HepG2 (cell line): ENCODE measurements at regions not wholly inside any gene's neighbourhood (a gene's known extent, or its start where the extent isn't known, plus 50 kb on each side); places are given as distances from the start of the nearest gene placed in this dataset.
A peak's percentile ranks its signal among the peaks of the same experiment; 100 is the strongest.

Experiments used
- ATAC-seq: fragments of 200-7000 bp; cut with Tn5 transposase; 3 replicates; pipeline ENCODE4 v1.9.1; 2020; ENCODE audit warnings: mild to moderate bottlenecking, moderate library complexity
- BruUV-seq: library from RNA; stranded (reverse); fragments of 400-500 nt; replicated peaks from 2 replicates; lab custom pipeline; 2021; lab: Mats Ljungman, UMichigan
- CTCF ChIA-PET: fragments of 300-600 bp; formaldehyde crosslinking; extraction: SDS; loops from one replicate; lab custom pipeline; 2021; ENCODE audit warnings: low total read pairs, inconsistent platforms, low intra/inter-chr PET ratio; lab: Yijun Ruan, JAX
- POLR2A ChIA-PET: fragments of 350-600 bp; sonication (Branson Sonifier 250); formaldehyde crosslinking; loops from one replicate; lab custom pipeline; 2020; ENCODE audit warnings: antibody characterized with exemption, inconsistent platforms; lab: Yijun Ruan, JAX
- DNase-seq: peaks from one replicate; pipeline ENCODE4 v3.0.0-alpha.2; 2015; ENCODE audit warnings: low spot score
- FAIRE-seq: peaks from 3 replicates; lab custom pipeline; 2011; peaks lifted over from hg19 to GRCh38; lab: Jason Lieb, UNC
- H2AFZ ChIP-seq: one replicate; pipeline ENCODE4 v1.6.1; 2011; ENCODE audit warnings: low read length, inconsistent platforms
- H3K27ac ChIP-seq: fragments of 300-600 bp; 3 replicates; pipeline ENCODE4 v1.8.0; 2011; ENCODE audit warnings: mixed run types, mild to moderate bottlenecking, mixed read lengths, low read length, inconsistent platforms; ENCODE audit not compliant: insufficient read depth; ENCODE audit errors: extremely low read length
- H3K27me3 ChIP-seq, 2 experiments: fragments of 200-600 bp in 1 of 2; 2 replicates in 1 of 2; 3 replicates in 1 of 2; pipeline versions ENCODE4 v1.6.0 to v1.8.0; 2011; ENCODE audit warnings: low read length in 2 of 2, mild to moderate bottlenecking in 2 of 2, moderate library complexity in 2 of 2, inconsistent platforms in 1 of 2; ENCODE audit not compliant: insufficient read depth in 2 of 2, control insufficient read depth in 1 of 2
- H3K36me3 ChIP-seq, 2 experiments: fragments of 200-600 bp in 1 of 2; replicated peaks in 1 of 2; 2 replicates in 1 of 2; 3 replicates in 1 of 2; pipeline versions ENCODE4 v1.5.1 to v1.8.0; 2011; ENCODE audit warnings: low read length in 2 of 2, inconsistent platforms in 1 of 2; ENCODE audit not compliant: insufficient read depth in 2 of 2, control insufficient read depth in 1 of 2
- H3K4me1 ChIP-seq: 2 replicates; pipeline ENCODE4 v1.5.1; 2012; ENCODE audit warnings: low read length, inconsistent platforms; ENCODE audit not compliant: insufficient read depth
- H3K4me2 ChIP-seq: 2 replicates; pipeline ENCODE4 v1.6.0; 2011; ENCODE audit warnings: low read depth, low read length, inconsistent platforms
- H3K4me3 ChIP-seq, 3 experiments: fragments of 200-600 bp in 1 of 3; sonication (generic), shearing (Covaris generic) in 1 of 3; replicated peaks in 1 of 3; 2 replicates each; pipeline ENCODE4 v1.5.1; 2011 to 2016; ENCODE audit warnings: low read length in 3 of 3, inconsistent platforms in 2 of 3, low read depth in 2 of 3, mild to moderate bottlenecking in 2 of 3, control low read depth in 1 of 3, mixed read lengths in 1 of 3; ENCODE audit not compliant: insufficient read depth in 1 of 3
- H3K79me2 ChIP-seq: one replicate; pipeline ENCODE4 v1.6.1; 2011; ENCODE audit warnings: low read length, inconsistent platforms; ENCODE audit not compliant: insufficient read depth
- H3K9ac ChIP-seq: 2 replicates; pipeline ENCODE4 v1.6.0; 2011; ENCODE audit warnings: mild to moderate bottlenecking, low read depth, low read length, inconsistent platforms; ENCODE audit not compliant: insufficient read depth
- H3K9me3 ChIP-seq: 2 replicates; pipeline ENCODE4 v1.5.1; 2012; ENCODE audit warnings: mild to moderate bottlenecking, low read length
- H4K20me1 ChIP-seq: 2 replicates; pipeline ENCODE4 v1.6.0; 2011; ENCODE audit warnings: inconsistent platforms, mild to moderate bottlenecking, low read length, moderate library complexity; ENCODE audit not compliant: insufficient read depth
- DPF2 ChIP-seq: sonication (generic); formaldehyde crosslinking; IDR thresholded peaks from 2 replicates; pipeline ENCODE4 v1.4.0; 2020; ENCODE audit warnings: mild to moderate bottlenecking, low read depth, missing genetic modification reagents, borderline replicate concordance
- HNF4G ChIP-seq, 2 experiments: sonication (generic) in 1 of 2; formaldehyde crosslinking in 1 of 2; IDR thresholded peaks; 2 replicates each; pipeline versions ENCODE4 v1.4.0 to v1.6.1; 2011 to 2020; ENCODE audit warnings: borderline replicate concordance in 2 of 2, low read depth in 2 of 2, mild to moderate bottlenecking in 2 of 2, low read length in 1 of 2, missing genetic modification reagents in 1 of 2, moderate library complexity in 1 of 2
- IKZF1 ChIP-seq: fragments of 450-650 bp; IDR thresholded peaks from 2 replicates; pipeline ENCODE4 v1.7.1; 2016
- KDM5A ChIP-seq: fragments of 200-600 bp; sonication (generic); IDR thresholded peaks from 2 replicates; pipeline ENCODE4 v1.7.0; 2018; ENCODE audit warnings: antibody characterized with exemption, mild to moderate bottlenecking, low read length, borderline replicate concordance
- KMT2B ChIP-seq: IDR thresholded peaks from 2 replicates; pipeline ENCODE4 v1.6.1; 2016; ENCODE audit warnings: missing genetic modification reagents, missing compliant biosample characterization
- SUZ12 ChIP-seq: fragments of 150-350 bp; IDR thresholded peaks from 2 replicates; pipeline ENCODE4 v1.6.1; 2014; ENCODE audit warnings: low read depth, low read length
- ZNF446 ChIP-seq: sonication (generic); formaldehyde crosslinking; IDR thresholded peaks from 2 replicates; pipeline ENCODE4 v1.5.0; 2020; ENCODE audit warnings: mild to moderate bottlenecking, missing genetic modification reagents
- ZSCAN25 ChIP-seq: sonication (generic); formaldehyde crosslinking; IDR thresholded peaks from 2 replicates; pipeline ENCODE4 v1.8.0; 2022; ENCODE audit warnings: mild to moderate bottlenecking, missing genetic modification reagents
- WGBS: methylation state at CpG from one replicate; pipeline ENCODE4 v1.1.6; 2017; ENCODE audit warnings: low lambda C conversion rate; 5-methylcytosine and 5-hydroxymethylcytosine counted together
- in situ Hi-C: cut with HindIII; loops from 2 replicates; pipeline ENCODE4 v1.10.0; 2017; ENCODE audit warnings: low pct_unique_long_range_greater_than_20kb; ENCODE audit not compliant: extremely low pct_ligation_motif_present
- intact Hi-C: fragments of 100-400 bp; cut with micrococcal nuclease; formaldehyde crosslinking; loops from one replicate; pipeline ENCODE4 v1.10.0; 2022; ENCODE audit not compliant: unreplicated experiment
- TF ChIP-seq, protein P1 (sequence below): sonication (generic); formaldehyde crosslinking; IDR thresholded peaks from 2 replicates; pipeline ENCODE4 v1.8.0; 2022; ENCODE audit warnings: missing genetic modification reagents, mild to moderate bottlenecking, inconsistent platforms, borderline replicate concordance
- TF ChIP-seq, protein P2 (sequence below): sonication (generic); formaldehyde crosslinking; conservative IDR thresholded peaks from 2 replicates; pipeline ENCODE4 v1.8.1; 2023; ENCODE audit warnings: missing genetic modification reagents
- TF ChIP-seq, protein P3 (sequence below): sonication (generic); formaldehyde crosslinking; IDR thresholded peaks from 2 replicates; pipeline ENCODE4 v1.5.0; 2020; ENCODE audit warnings: missing genetic modification reagents
- TF ChIP-seq, protein P4 (sequence below): sonication (generic); formaldehyde crosslinking; IDR thresholded peaks from 2 replicates; pipeline ENCODE4 v1.4.0; 2020; ENCODE audit warnings: missing genetic modification reagents
- TF ChIP-seq, protein P5 (sequence below): sonication (generic); formaldehyde crosslinking; IDR thresholded peaks from 2 replicates; pipeline ENCODE4 v1.8.1; 2023; ENCODE audit warnings: mild to moderate bottlenecking, inconsistent platforms, moderate library complexity, missing genetic modification reagents, borderline replicate concordance
- TF ChIP-seq, protein P6 (sequence below): sonication (generic); formaldehyde crosslinking; IDR thresholded peaks from 2 replicates; pipeline ENCODE4 v1.4.0; 2020; ENCODE audit warnings: missing genetic modification reagents; ENCODE audit errors: not compliant biosample characterization

DNA sequence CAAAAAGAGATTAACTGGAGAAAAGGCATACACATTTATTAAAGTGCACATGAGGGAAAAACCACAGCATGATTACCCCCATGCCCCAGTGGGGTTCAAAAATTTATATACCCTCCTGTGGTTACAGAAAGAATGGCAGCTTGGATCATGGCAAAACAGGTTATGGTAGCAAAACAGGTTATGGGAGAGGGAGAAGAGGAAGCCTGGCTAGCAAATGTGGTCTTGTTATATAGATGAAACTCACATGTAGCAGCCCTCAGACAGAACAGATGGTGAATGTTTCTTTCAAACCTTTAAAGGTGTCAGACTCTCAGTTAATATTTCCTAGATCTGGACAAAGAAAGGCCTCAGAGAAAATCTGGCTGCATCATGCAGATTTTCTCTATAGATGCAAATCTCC, 178.2 kb upstream of the ZC3H15 start (continued):
- TF ChIP-seq, protein P1, sequence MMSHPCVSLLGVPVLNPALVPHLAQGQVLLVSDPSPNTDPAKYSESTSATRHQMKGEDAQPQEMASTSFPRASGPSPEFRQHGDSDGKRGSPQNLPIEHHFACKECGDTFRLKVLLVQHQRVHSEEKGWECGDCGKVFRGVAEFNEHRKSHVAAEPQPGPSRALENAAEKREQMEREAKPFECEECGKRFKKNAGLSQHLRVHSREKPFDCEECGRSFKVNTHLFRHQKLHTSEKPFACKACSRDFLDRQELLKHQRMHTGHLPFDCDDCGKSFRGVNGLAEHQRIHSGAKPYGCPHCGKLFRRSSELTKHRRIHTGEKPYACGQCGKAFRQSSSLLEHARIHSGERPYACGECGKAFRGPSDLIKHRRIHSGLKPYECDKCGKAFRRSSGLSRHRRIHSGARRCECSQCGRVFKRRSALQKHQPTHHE (CRISPR knock-in tag): no peak
- no peak for TF ChIP-seq IKZF1
- TF ChIP-seq, protein P2, sequence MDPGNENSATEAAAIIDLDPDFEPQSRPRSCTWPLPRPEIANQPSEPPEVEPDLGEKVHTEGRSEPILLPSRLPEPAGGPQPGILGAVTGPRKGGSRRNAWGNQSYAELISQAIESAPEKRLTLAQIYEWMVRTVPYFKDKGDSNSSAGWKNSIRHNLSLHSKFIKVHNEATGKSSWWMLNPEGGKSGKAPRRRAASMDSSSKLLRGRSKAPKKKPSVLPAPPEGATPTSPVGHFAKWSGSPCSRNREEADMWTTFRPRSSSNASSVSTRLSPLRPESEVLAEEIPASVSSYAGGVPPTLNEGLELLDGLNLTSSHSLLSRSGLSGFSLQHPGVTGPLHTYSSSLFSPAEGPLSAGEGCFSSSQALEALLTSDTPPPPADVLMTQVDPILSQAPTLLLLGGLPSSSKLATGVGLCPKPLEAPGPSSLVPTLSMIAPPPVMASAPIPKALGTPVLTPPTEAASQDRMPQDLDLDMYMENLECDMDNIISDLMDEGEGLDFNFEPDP (CRISPR knock-in tag): 0 out of 2 replicates have a peak, but pooled peaks have one; percentile 33
- TF ChIP-seq, protein P3, sequence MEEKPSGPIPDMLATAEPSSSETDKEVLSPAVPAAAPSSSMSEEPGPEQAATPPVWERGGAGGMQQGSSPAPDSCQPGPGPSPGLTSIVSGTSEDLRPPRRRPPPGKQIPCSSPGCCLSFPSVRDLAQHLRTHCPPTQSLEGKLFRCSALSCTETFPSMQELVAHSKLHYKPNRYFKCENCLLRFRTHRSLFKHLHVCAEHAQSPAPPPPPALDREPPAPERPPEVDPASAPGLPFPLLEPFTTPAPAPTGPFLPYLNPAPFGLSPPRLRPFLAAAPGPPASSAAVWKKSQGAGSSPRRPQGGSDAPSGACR (CRISPR knock-in tag): 0 out of 2 replicates have a peak, but pooled peaks have one; percentile 43
- no peak for TF ChIP-seq KDM5A
- TF ChIP-seq, protein P4, sequence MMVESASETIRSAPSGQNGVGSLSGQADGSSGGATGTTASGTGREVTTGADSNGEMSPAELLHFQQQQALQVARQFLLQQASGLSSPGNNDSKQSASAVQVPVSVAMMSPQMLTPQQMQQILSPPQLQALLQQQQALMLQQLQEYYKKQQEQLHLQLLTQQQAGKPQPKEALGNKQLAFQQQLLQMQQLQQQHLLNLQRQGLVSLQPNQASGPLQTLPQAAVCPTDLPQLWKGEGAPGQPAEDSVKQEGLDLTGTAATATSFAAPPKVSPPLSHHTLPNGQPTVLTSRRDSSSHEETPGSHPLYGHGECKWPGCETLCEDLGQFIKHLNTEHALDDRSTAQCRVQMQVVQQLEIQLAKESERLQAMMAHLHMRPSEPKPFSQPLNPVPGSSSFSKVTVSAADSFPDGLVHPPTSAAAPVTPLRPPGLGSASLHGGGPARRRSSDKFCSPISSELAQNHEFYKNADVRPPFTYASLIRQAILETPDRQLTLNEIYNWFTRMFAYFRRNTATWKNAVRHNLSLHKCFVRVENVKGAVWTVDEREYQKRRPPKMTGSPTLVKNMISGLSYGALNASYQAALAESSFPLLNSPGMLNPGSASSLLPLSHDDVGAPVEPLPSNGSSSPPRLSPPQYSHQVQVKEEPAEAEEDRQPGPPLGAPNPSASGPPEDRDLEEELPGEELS: no peak
- no peak for TF ChIP-seq ZSCAN25 (CRISPR knock-in tag)
- TF ChIP-seq, all 625 proteins: peak for 4

DNA sequence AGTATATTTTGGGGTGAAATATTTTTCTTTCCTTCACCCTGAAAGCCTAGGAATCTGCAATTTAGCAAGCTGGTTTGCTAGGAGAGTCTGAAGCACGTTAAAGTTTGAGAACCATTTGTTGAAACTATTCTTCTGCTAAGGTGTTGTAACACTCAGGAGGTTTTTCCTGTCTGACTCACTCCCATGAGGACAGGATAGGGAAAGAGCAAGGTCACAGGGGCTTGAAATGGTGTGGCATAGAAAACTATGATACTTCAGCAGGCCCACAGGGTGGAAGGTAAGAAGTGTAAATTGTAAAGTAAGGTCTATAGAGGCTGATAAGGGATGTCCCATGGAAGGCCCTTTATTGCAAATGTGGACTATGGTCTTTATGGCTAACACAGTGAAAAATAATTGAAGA, 177.7 kb upstream of the ZC3H15 start:
- H4K20me1 ChIP-seq: no peaks in the 10 kb centered on the region
- no peaks in the 10 kb centered on the region for H3K27me3 ChIP-seq
- ATAC-seq (peak; percentile 94), DNase-seq (peak; percentile 88), FAIRE-seq (peak; percentile 51)
- no peak overlapping the region for H2AFZ ChIP-seq
- CTCF ChIA-PET: no interaction called here
- H3K36me3 ChIP-seq: no peaks in the 10 kb centered on the region
- in situ Hi-C loops: no loop called here
- no TSS peak for BruUV-seq
- H3K79me2 ChIP-seq: no peaks in the 10 kb centered on the region
- H3K9ac ChIP-seq: no peak overlapping the region
- POLR2A ChIA-PET: interaction anchor here (1.0 to 1.4 kb wide), 2 partner anchors 75 to 177 kb away, joined by 3 to 4 read pairs; partner anchors contain the start of gene ZC3H15
- peak overlapping the region; percentile 49 for H3K27ac ChIP-seq
- peaks cover 9% of the 10 kb centered on the region for H3K9me3 ChIP-seq
- intact Hi-C loops: no loop called here
- no peak overlapping the region for H3K4me3 ChIP-seq
- H3K4me1 ChIP-seq: peaks cover 36% of the 10 kb centered on the region
- 3% methylated on average over 1 of the region's 1 CpG for WGBS
- H3K4me2 ChIP-seq: peak overlapping the region; percentile 37
- TF ChIP-seq HNF4G (IDR thresholded peaks at IDR 0.05; ENCODE audit: borderline replicate concordance, low read depth, low read length): no peak
- no peak for TF ChIP-seq HNF4G (CRISPR knock-in tag; IDR thresholded peaks at IDR 0.05; ENCODE audit: borderline replicate concordance, low read depth)
- TF ChIP-seq SUZ12: no peak
- TF ChIP-seq, protein P5, sequence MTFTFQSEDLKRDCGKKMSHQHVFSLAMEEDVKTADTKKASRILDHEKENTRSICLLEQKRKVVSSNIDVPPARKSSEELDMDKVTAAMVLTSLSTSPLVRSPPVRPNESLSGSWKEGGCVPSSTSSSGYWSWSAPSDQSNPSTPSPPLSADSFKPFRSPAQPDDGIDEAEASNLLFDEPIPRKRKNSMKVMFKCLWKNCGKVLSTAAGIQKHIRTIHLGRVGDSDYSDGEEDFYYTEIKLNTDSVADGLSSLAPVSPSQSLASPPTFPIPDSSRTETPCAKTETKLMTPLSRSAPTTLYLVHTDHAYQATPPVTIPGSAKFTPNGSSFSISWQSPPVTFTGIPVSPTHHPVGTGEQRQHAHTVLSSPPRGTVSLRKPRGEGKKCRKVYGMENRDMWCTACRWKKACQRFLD (CRISPR knock-in tag): no peak
- no peak for TF ChIP-seq ZNF446 (CRISPR knock-in tag)
- TF ChIP-seq KMT2B (CRISPR knock-in tag): no peak
- TF ChIP-seq, protein P6, sequence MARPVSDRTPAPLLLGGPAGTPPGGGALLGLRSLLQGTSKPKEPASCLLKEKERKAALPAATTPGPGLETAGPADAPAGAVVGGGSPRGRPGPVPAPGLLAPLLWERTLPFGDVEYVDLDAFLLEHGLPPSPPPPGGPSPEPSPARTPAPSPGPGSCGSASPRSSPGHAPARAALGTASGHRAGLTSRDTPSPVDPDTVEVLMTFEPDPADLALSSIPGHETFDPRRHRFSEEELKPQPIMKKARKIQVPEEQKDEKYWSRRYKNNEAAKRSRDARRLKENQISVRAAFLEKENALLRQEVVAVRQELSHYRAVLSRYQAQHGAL (CRISPR knock-in tag): no peak
- TF ChIP-seq DPF2 (CRISPR knock-in tag): peak; percentile 30; the same call in 1 of the 2 replicates
